ENCODE measurements at regions not wholly inside any gene's neighbourhood (a gene's known extent, or its start where the extent isn't known, plus 50 kb on each side); places are given as distances from the start of the nearest gene placed in this dataset.
A peak's percentile ranks its signal among the peaks of the same experiment; 100 is the strongest.
"Not testable (repeated sequence)": the region's sequence is repeated elsewhere in the genome, so short reads cannot be mapped to it uniquely, and the experiment has no call there.

- H3K36me3 Mint-ChIP-seq (ENCODE audit: low read depth) = no peaks in the 10 kb centered on the region
- no peaks in the 10 kb centered on the region for H3K4me1 Mint-ChIP-seq (ENCODE audit: low read depth)
- no peaks in the 10 kb centered on the region for H3K27me3 Mint-ChIP-seq
- no peak overlapping the region for H3K4me3 Mint-ChIP-seq
- H3K27ac Mint-ChIP-seq = no peak overlapping the region
- H3K9me3 Mint-ChIP-seq = peaks cover 7% of the 10 kb centered on the region
- intact Hi-C loops (cut with micrococcal nuclease) = no loop called here
Observed at GRCh38 chr9:7454624-7455023, 345.0 kb downstream of the DMAC1 start.

- H3K4me3 Mint-ChIP-seq = no peak overlapping the region
- peaks cover 17% of the 10 kb centered on the region for H3K9me3 Mint-ChIP-seq
- intact Hi-C loops (cut with micrococcal nuclease) = no loop called here
Observed at GRCh38 chr9:7452378-7452777, 347.2 kb downstream of the DMAC1 start.

GRCh38 chr9:7451062-7451461 lies 348.5 kb downstream of the DMAC1 start:
- no peaks in the 10 kb centered on the region for H3K4me1 Mint-ChIP-seq (ENCODE audit: low read depth)
- no peaks in the 10 kb centered on the region for H3K36me3 Mint-ChIP-seq (ENCODE audit: low read depth)
- intact Hi-C loops (cut with micrococcal nuclease) = no loop called here
- H3K4me3 Mint-ChIP-seq = no peak overlapping the region
- H3K27me3 Mint-ChIP-seq = no peaks in the 10 kb centered on the region
- peaks cover 28% of the 10 kb centered on the region for H3K9me3 Mint-ChIP-seq
- H3K27ac Mint-ChIP-seq = no peak overlapping the region

More at GRCh38 chr9:7452378-7452777, 347.2 kb downstream of the DMAC1 start:
- Mint-ChIP-seq H3K27ac (no peak overlapping the region), H3K36me3 (ENCODE audit: low read depth) (no peaks in the 10 kb centered on the region), H3K4me1 (ENCODE audit: low read depth) (no peaks in the 10 kb centered on the region), H3K27me3 (no peaks in the 10 kb centered on the region)

- no peaks in the 10 kb centered on the region for H3K27me3 Mint-ChIP-seq
- H3K36me3 Mint-ChIP-seq (ENCODE audit: low read depth) = no peaks in the 10 kb centered on the region
- no peak overlapping the region for H3K27ac Mint-ChIP-seq
- no peaks in the 10 kb centered on the region for H3K4me1 Mint-ChIP-seq (ENCODE audit: low read depth)
- intact Hi-C loops (cut with micrococcal nuclease) = no loop called here
- H3K9me3 Mint-ChIP-seq = peaks cover 38% of the 10 kb centered on the region
- no peak overlapping the region for H3K4me3 Mint-ChIP-seq
Observed at GRCh38 chr9:7443541-7443940, 356.0 kb downstream of the DMAC1 start.

GRCh38 chr9:7439355-7439995 lies 360.1 kb downstream of the DMAC1 start:
- no peaks in the 10 kb centered on the region for H3K36me3 Mint-ChIP-seq (ENCODE audit: low read depth)
- H3K27me3 Mint-ChIP-seq = no peaks in the 10 kb centered on the region
- peaks cover 11% of the 10 kb centered on the region for H3K9me3 Mint-ChIP-seq
- no peak overlapping the region for H3K4me3 Mint-ChIP-seq
- no peak overlapping the region for H3K27ac Mint-ChIP-seq
- H3K4me1 Mint-ChIP-seq (ENCODE audit: low read depth) = no peaks in the 10 kb centered on the region
- intact Hi-C loops (cut with micrococcal nuclease) = no loop called here

- Mint-ChIP-seq H3K27ac (no peak overlapping the region), H3K4me3 (no peak overlapping the region), H3K27me3 (no peaks in the 10 kb centered on the region), H3K36me3 (ENCODE audit: low read depth) (no peaks in the 10 kb centered on the region), H3K4me1 (ENCODE audit: low read depth) (no peaks in the 10 kb centered on the region), H3K9me3 (peaks cover 23% of the 10 kb centered on the region)
- intact Hi-C loops (cut with micrococcal nuclease) = no loop called here
Observed at GRCh38 chr9:7436754-7437153, 362.8 kb downstream of the DMAC1 start.

- Mint-ChIP-seq H3K27ac (no peak overlapping the region), H3K4me3 (no peak overlapping the region), H3K4me1 (ENCODE audit: low read depth) (no peaks in the 10 kb centered on the region), H3K9me3 (peaks cover 47% of the 10 kb centered on the region), H3K36me3 (ENCODE audit: low read depth) (no peaks in the 10 kb centered on the region), H3K27me3 (no peaks in the 10 kb centered on the region)
- intact Hi-C loops (cut with micrococcal nuclease) = no loop called here
Observed at GRCh38 chr9:7433508-7434292, 365.9 kb downstream of the DMAC1 start.

- Mint-ChIP-seq H3K27me3 (no peaks in the 10 kb centered on the region), H3K36me3 (ENCODE audit: low read depth) (no peaks in the 10 kb centered on the region), H3K9me3 (peaks cover 53% of the 10 kb centered on the region), H3K4me1 (ENCODE audit: low read depth) (no peaks in the 10 kb centered on the region), H3K4me3 (no peak overlapping the region), H3K27ac (no peak overlapping the region)
- intact Hi-C loops (cut with micrococcal nuclease) = no loop called here
Observed at GRCh38 chr9:7432989-7433388, 366.6 kb downstream of the DMAC1 start.

GRCh38 chr9:7417397-7417796 lies 382.2 kb downstream of the DMAC1 start:
- H3K9me3 Mint-ChIP-seq; intact Hi-C loops (cut with micrococcal nuclease); H3K4me3 Mint-ChIP-seq; H3K27ac Mint-ChIP-seq; H3K27me3 Mint-ChIP-seq; H3K4me1 Mint-ChIP-seq (ENCODE audit: low read depth); H3K36me3 Mint-ChIP-seq (ENCODE audit: low read depth): not testable (repeated sequence)

GRCh38 chr9:7415836-7416235 lies 383.7 kb downstream of the DMAC1 start:
- Mint-ChIP-seq H3K36me3 (ENCODE audit: low read depth) (no peaks in the 10 kb centered on the region), H3K9me3 (peaks cover 10% of the 10 kb centered on the region), H3K4me3 (no peak overlapping the region), H3K27me3 (no peaks in the 10 kb centered on the region), H3K4me1 (ENCODE audit: low read depth) (no peaks in the 10 kb centered on the region), H3K27ac (no peak overlapping the region)
- intact Hi-C loops (cut with micrococcal nuclease) = no loop called here

GRCh38 chr9:7408845-7409244 lies 390.7 kb downstream of the DMAC1 start:
- H3K27ac Mint-ChIP-seq = no peak overlapping the region
- intact Hi-C loops (cut with micrococcal nuclease) = no loop called here
- H3K27me3 Mint-ChIP-seq = no peaks in the 10 kb centered on the region
- H3K36me3 Mint-ChIP-seq (ENCODE audit: low read depth) = no peaks in the 10 kb centered on the region
- no peaks in the 10 kb centered on the region for H3K9me3 Mint-ChIP-seq
- H3K4me1 Mint-ChIP-seq (ENCODE audit: low read depth) = peaks cover 18% of the 10 kb centered on the region
- no peak overlapping the region for H3K4me3 Mint-ChIP-seq

- Mint-ChIP-seq H3K4me3 (no peak overlapping the region), H3K27ac (no peak overlapping the region), H3K9me3 (no peaks in the 10 kb centered on the region), H3K27me3 (peaks cover 5% of the 10 kb centered on the region), H3K36me3 (ENCODE audit: low read depth) (no peaks in the 10 kb centered on the region), H3K4me1 (ENCODE audit: low read depth) (peaks cover 18% of the 10 kb centered on the region)
- intact Hi-C loops (cut with micrococcal nuclease) = no loop called here
Observed at GRCh38 chr9:7407246-7407645, 392.3 kb downstream of the DMAC1 start.

GRCh38 chr9:7405924-7406604 lies 393.5 kb downstream of the DMAC1 start:
- H3K27ac Mint-ChIP-seq = peak overlapping the region; percentile 74
- intact Hi-C loops (cut with micrococcal nuclease) = no loop called here
- H3K9me3 Mint-ChIP-seq = no peaks in the 10 kb centered on the region
- peak overlapping the region; percentile 37 for H3K4me3 Mint-ChIP-seq
- H3K27me3 Mint-ChIP-seq = peaks cover 5% of the 10 kb centered on the region
- H3K36me3 Mint-ChIP-seq (ENCODE audit: low read depth) = no peaks in the 10 kb centered on the region
- peaks cover 18% of the 10 kb centered on the region for H3K4me1 Mint-ChIP-seq (ENCODE audit: low read depth)

GRCh38 chr9:7403839-7404487 lies 395.6 kb downstream of the DMAC1 start:
- no peak overlapping the region for H3K27ac Mint-ChIP-seq
- peaks cover 5% of the 10 kb centered on the region for H3K27me3 Mint-ChIP-seq
- H3K9me3 Mint-ChIP-seq = no peaks in the 10 kb centered on the region
- H3K4me3 Mint-ChIP-seq = no peak overlapping the region
- intact Hi-C loops (cut with micrococcal nuclease) = no loop called here
- peaks cover 18% of the 10 kb centered on the region for H3K4me1 Mint-ChIP-seq (ENCODE audit: low read depth)
- no peaks in the 10 kb centered on the region for H3K36me3 Mint-ChIP-seq (ENCODE audit: low read depth)
